ENCODE measurements at regions not wholly inside any gene's neighbourhood (a gene's known extent, or its start where the extent isn't known, plus 50 kb on each side); places are given as distances from the start of the nearest gene placed in this dataset.
A peak's percentile ranks its signal among the peaks of the same experiment; 100 is the strongest.

DNA sequence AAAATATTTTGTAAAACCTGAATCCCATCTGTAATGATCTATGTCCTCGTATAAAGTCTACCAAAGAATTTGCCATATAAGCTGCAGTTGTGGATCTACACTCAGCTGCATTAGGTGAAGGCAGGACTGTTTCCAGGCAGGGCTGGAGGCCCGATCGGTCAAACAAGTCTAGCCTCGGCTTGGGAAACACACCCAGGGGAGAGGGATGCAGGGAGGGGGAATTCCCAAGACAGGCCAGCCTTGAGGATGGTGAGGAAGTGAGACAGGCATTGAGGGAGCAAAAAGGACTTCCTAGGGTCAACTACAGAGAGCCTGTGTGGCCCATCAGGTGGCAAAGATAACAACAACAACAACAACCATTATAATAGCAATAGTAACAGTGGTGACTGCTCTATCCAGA lies 174.1 kb upstream of the FSTL4 start:
- H3K27me3 ChIP-seq: no peaks in the 10 kb centered on the region
- intact Hi-C loops (cut with DNase I): no loop called here
- H3K27ac ChIP-seq: no peak overlapping the region
- no peaks in the 10 kb centered on the region for H3K9me3 ChIP-seq
- DNase-seq (ENCODE audit: low spot score in 2 of 2): no peak
- no peaks in the 10 kb centered on the region for H3K36me3 ChIP-seq
- no peaks in the 10 kb centered on the region for H3K4me1 ChIP-seq
- TF ChIP-seq, protein P1, sequence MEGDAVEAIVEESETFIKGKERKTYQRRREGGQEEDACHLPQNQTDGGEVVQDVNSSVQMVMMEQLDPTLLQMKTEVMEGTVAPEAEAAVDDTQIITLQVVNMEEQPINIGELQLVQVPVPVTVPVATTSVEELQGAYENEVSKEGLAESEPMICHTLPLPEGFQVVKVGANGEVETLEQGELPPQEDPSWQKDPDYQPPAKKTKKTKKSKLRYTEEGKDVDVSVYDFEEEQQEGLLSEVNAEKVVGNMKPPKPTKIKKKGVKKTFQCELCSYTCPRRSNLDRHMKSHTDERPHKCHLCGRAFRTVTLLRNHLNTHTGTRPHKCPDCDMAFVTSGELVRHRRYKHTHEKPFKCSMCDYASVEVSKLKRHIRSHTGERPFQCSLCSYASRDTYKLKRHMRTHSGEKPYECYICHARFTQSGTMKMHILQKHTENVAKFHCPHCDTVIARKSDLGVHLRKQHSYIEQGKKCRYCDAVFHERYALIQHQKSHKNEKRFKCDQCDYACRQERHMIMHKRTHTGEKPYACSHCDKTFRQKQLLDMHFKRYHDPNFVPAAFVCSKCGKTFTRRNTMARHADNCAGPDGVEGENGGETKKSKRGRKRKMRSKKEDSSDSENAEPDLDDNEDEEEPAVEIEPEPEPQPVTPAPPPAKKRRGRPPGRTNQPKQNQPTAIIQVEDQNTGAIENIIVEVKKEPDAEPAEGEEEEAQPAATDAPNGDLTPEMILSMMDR (IDR thresholded peaks at IDR 0.05): no peak
- no peak overlapping the region for H3K4me3 ChIP-seq

DNA sequence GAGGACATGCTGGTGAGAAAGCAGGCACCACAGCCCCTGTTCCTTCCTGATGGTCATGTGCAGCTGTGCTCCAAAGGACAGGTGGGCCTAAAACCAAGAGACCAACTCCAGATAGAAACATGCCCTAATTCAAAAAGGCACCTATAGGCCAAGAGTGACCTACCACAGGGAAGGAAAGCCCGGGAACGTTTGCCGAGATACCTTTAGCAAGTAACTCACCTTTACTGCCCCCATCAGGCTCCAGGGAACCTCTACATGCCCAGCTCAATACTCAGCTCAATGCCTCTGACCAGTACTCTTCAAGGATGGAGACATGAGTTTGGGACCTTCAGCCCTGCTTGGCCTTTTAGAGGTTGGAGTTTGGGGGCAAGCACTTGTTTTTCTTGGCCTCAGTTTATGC lies 172.8 kb upstream of the FSTL4 start:
- Histone ChIP-seq H3K4me1 (no peaks in the 10 kb centered on the region), H3K27ac (no peak overlapping the region), H3K9me3 (no peaks in the 10 kb centered on the region), H3K36me3 (no peaks in the 10 kb centered on the region), H3K27me3 (no peaks in the 10 kb centered on the region), H3K4me3 (no peak overlapping the region)
- TF ChIP-seq, protein P1 (IDR thresholded peaks at IDR 0.05): no peak
- intact Hi-C loops (cut with DNase I): no loop called here
- DNase-seq (ENCODE audit: low spot score in 2 of 2): no peak

DNA sequence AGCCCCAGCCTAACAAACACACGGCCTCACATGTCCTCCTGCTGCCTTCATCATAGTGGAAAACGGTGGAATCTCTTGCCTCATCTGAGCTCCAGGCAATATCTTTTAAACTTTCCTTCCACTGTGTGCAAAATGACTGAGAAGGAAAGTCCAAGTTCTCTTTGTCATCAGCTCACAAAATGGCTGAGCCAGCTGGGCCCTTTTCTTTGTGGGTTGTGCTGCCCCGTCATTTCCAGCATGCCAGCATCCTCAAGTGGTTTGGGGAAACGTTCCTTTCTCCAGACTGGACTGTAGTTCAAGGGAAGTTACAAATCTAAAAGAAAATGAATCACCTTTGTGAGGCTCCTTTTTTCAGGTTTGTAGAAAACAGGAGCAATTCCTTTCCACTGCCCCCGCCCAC lies 171.1 kb upstream of the FSTL4 start:
- Histone ChIP-seq H3K27me3 (no peaks in the 10 kb centered on the region), H3K4me3 (no peak overlapping the region), H3K27ac (no peak overlapping the region), H3K36me3 (no peaks in the 10 kb centered on the region), H3K4me1 (no peaks in the 10 kb centered on the region), H3K9me3 (no peaks in the 10 kb centered on the region)
- no peak for DNase-seq (ENCODE audit: low spot score in 2 of 2)
- intact Hi-C loops (cut with DNase I): no loop called here
- TF ChIP-seq, protein P1 (IDR thresholded peaks at IDR 0.05): no peak

DNA sequence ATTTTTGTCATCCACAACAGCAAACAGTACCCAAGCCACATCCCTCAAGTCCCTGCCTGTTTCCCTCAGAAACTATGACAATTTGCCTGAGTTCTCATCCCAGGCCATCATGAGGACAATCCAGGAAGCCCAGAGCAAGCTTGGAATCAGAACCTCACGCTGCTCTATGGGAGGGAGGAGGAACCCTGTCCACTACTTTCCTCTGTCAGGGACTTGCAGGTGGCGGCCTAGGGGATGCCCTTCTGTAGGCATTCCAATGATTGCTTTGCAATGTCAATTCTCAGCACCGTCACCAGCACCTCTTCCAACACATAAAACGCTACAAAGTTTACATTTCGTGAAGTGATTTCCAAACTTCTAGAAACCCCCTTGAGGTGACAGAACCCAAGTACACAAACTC lies 170.4 kb upstream of the FSTL4 start:
- no peaks in the 10 kb centered on the region for H3K4me1 ChIP-seq
- no peak overlapping the region for H3K4me3 ChIP-seq
- TF ChIP-seq, protein P1 (IDR thresholded peaks at IDR 0.05): no peak
- no peaks in the 10 kb centered on the region for H3K9me3 ChIP-seq
- no peaks in the 10 kb centered on the region for H3K36me3 ChIP-seq
- H3K27ac ChIP-seq: no peak overlapping the region
- intact Hi-C loops (cut with DNase I): no loop called here
- H3K27me3 ChIP-seq: no peaks in the 10 kb centered on the region
- peak in 1 of 2 donors; percentile 39 for DNase-seq (ENCODE audit: low spot score in 2 of 2)

DNA sequence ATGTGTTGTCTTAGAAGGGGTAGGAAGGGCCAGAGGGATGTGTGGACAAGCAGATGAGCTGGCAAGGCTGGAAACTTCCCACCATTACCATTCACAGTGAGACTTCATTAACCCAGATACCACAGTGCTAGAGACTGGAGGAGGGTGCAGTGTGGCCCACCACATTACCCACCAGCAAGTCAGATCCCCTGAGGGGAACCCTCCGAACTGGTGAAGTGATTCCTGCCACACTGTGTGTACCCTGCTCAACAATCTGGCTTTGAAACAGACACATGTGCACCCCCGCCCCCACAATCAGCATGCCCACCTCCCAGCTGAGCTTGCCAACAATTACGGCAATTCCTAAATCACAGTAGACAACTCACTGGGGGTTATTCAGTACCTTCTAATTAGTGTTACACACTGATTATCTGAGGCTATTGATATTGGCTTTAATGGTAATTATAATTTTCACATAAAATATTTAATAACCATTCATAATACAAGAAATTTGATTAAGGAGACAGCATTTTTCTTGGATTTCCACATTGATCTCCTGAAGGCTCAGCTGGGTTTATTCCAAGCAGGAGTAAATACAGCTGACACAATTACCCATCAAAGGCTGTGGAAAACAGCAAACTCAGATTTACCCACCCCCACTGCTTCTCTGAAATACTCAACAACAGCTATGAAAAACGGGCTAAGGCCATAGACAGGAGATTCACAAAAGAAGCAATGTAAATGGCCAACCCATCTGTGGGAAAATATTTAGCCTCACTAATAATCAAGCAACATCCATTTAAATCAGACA lies 169.3 kb upstream of the FSTL4 start:
- no peak overlapping the region for H3K27ac ChIP-seq

More for the DNA sequence above, 169.3 kb upstream of the FSTL4 start:
- H3K36me3 ChIP-seq: no peaks in the 10 kb centered on the region
- TF ChIP-seq, protein P1 (IDR thresholded peaks at IDR 0.05): no peak
- DNase-seq (ENCODE audit: low spot score in 2 of 2): peak in 1 of 2 donors; percentile 9
- H3K27me3 ChIP-seq: no peaks in the 10 kb centered on the region
- no peaks in the 10 kb centered on the region for H3K9me3 ChIP-seq
- intact Hi-C loops (cut with DNase I): no loop called here
- H3K4me3 ChIP-seq: no peak overlapping the region
- no peaks in the 10 kb centered on the region for H3K4me1 ChIP-seq
